GM12873 (cell line): ENCODE measurements at regions not wholly inside any gene's neighbourhood (a gene's known extent, or its start where the extent isn't known, plus 50 kb on each side); places are given as distances from the start of the nearest gene placed in this dataset.

Source experiments
- CTCF ChIP-seq: IDR thresholded peaks from 2 replicates; pipeline ENCODE4 v1.5.1; 2012; ENCODE audit warnings: low read depth, mild to moderate bottlenecking, moderate library complexity, low read length, control low read depth; ENCODE audit not compliant: insufficient read depth; ENCODE audit errors: missing control alignments

DNA sequence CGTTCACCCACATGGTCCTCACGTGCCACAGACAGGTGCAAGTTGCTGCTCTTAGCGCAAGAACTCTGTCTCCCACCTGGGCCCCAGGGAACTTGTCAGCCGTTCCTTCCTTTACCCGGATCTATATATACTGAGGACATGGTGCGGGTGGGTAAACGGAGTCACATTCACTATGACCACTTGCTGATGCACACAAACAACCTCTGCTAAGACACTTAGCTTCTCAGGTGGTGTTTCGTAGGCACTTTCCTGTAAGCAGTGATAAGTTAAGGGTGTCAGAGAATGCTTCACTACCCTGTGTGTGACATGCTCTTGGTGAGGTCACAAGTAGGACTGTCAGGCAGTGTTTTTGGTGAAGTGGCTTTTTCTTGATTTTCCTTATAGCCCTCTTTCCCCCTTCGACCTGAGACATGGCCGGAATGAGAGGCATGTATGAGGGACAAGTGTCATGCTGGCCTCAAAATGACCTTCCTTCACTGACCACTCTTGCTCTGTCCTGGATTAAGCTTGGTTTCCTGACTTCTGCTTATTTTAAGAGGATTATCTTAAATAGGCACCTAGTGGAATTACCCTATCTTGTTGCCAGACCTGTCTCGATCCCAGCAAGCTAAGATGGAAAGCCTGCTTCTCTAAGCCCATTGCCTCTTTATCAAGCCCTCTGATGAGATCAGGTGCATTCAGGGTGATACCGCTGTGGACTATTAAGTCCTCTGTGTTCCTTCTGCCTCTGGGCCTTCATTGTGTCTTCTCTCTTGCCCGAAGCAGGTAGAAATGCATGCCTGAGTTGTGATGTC lies 97.1 kb upstream of the CELF4 start:
- TF ChIP-seq CTCF: no peak

DNA sequence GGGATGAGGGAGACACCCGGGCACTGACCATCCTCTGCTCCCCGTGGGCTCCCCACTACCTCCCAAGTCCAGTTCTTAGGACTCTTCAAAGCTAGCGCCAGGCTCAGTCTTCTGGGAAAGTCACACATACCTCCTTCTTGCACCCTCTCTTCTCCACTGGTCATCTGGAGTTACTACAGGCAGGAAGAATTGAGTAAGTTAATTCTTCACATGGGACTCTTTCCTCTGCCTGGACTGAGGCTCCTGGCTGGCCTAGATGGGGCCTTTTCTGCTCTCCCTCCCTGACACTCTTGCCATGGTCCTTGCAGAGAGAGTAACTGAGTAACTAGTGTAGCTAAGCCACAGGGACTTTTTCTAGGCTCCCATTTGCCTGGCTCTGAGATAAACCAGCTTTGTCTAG lies 96.5 kb upstream of the CELF4 start:
- TF ChIP-seq CTCF: no peak

- TF ChIP-seq CTCF: no peak
Observed at GRCh38 chr18:37661478-37661877, 95.9 kb upstream of the CELF4 start.

GRCh38 chr18:37661061-37661460 lies 95.5 kb upstream of the CELF4 start:
- TF ChIP-seq CTCF: no peak

GRCh38 chr18:37660658-37661057 lies 95.1 kb upstream of the CELF4 start:
- no peak for TF ChIP-seq CTCF

DNA sequence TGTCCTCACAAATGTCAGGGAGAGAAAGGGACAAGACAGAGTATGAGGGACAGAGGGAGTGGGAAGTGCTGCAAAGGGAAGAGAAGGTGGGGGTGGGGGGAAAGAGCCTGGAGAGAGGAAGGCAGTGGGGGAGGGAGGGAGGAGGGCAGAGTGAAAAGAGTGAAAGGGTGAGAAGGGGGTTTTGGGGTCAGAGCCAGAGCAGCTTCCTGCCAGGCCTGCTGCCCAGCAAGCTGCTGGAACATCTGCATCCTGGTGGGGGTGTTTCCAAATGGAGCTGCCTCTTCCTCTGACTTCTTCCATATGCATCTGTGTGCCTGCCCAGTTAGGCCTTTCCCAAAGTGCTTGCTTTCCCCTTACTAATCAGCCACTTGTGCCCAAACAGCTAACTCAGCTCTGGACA lies 94.3 kb upstream of the CELF4 start:
- no peak for TF ChIP-seq CTCF

DNA sequence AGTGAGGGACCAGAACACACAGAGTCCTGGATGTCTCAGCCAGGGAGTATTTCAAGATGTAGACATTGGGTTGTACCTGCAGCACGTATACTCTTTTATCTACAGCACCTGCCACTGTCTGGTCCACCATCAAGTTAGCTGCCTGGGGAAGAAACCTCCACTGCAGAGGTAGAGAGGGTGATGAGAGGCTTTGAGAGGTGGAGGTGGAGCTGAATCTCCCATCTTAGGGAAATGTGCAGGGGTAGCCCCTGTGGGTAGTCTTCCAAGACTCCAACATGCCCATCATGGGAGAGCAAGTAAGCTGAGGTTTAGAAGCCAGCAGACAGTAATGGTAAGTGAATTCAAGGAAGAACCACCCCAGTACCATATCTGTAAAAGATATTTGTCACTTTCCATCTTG lies 93.3 kb upstream of the CELF4 start:
- no peak for TF ChIP-seq CTCF

DNA sequence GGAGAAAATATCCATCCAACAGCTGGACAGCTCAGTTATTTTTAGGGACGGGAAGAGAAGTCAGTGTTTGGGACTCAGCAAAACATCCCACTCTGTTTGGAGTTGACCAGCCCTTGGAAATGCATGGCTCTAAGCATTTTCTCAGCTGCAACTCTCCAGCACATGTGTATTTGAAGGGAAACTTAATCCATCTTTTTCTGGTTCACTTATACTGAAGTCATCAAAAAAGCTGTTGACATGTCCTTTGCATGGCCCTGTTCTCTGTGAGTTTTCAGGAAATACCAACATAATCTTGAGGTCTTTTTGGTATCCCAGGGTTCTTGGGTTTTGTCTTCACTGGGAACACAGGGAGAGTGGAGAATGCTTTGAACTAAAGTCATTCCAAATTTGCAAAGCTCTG lies 91.9 kb upstream of the CELF4 start:
- no peak for TF ChIP-seq CTCF
